Ishikawa (cell line): ENCODE measurements at regions not wholly inside any gene's neighbourhood (a gene's known extent, or its start where the extent isn't known, plus 50 kb on each side); places are given as distances from the start of the nearest gene placed in this dataset.

Experiments used
- CEBPB ChIP-seq: IDR thresholded peaks from 2 replicates; pipeline ENCODE4 v1.6.1; 2012
- CREB1 ChIP-seq: IDR thresholded peaks from 2 replicates; pipeline ENCODE4 v1.6.1; 2012; ENCODE audit warnings: low read depth
- EGR1 ChIP-seq: IDR thresholded peaks from 2 replicates; pipeline ENCODE4 v1.6.1; 2012
- EP300 ChIP-seq: IDR thresholded peaks from 2 replicates; pipeline ENCODE4 v1.6.1; 2012; ENCODE audit warnings: borderline replicate concordance
- FOXM1 ChIP-seq: IDR thresholded peaks from 2 replicates; pipeline ENCODE4 v1.6.1; 2012; ENCODE audit warnings: low read depth, borderline replicate concordance
- MAX ChIP-seq: IDR thresholded peaks from 2 replicates; pipeline ENCODE4 v1.6.1; 2012
- NFIC ChIP-seq: IDR thresholded peaks from 2 replicates; pipeline ENCODE4 v1.6.1; 2012
- RAD21 ChIP-seq: IDR thresholded peaks from 2 replicates; pipeline ENCODE4 v1.6.1; 2012; ENCODE audit warnings: low read depth
- TAF1 ChIP-seq: IDR thresholded peaks from 2 replicates; pipeline ENCODE4 v1.6.1; 2012; ENCODE audit warnings: low read depth, mild to moderate bottlenecking
- TCF12 ChIP-seq: IDR thresholded peaks from 2 replicates; pipeline ENCODE4 v1.6.1; 2012; ENCODE audit warnings: low read depth
- TEAD4 ChIP-seq: IDR thresholded peaks from 2 replicates; pipeline ENCODE4 v1.6.1; 2012
- YY1 ChIP-seq: IDR thresholded peaks from 2 replicates; pipeline ENCODE4 v1.6.1; 2012; ENCODE audit warnings: low read depth
- ZBTB7A ChIP-seq: IDR thresholded peaks from 2 replicates; pipeline ENCODE4 v1.6.1; 2012; ENCODE audit warnings: low read depth
- TF ChIP-seq, protein P1 (sequence below): IDR thresholded peaks from 2 replicates; pipeline ENCODE4 v1.6.1; 2012
- TF ChIP-seq, protein P2 (sequence below): IDR thresholded peaks from 2 replicates; pipeline ENCODE4 v1.6.1; 2012; ENCODE audit warnings: low read depth, mild to moderate bottlenecking

DNA sequence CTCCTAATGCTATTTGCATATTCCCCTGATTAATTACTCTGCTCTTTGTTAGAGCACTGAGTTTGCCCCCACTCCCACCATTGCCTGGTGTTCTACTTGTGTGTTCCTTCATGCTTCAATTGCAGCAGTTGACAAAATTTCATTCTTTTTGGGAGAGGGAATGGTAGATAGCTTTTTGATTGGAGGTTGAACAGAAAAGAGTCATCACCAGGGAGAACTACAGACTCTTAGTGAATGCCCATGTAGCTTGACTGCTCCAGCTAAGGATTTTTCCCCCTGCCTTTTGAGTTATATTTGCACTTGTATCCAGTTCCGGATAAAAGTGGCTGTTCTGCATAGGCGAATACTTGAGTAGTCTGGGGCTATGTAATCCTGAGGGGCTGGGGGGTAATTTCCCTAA lies 183.9 kb downstream of the ETNK1 start:
- no peak for TF ChIP-seq CEBPB
- TF ChIP-seq ZBTB7A = no peak
- no peak for TF ChIP-seq YY1
- no peak for TF ChIP-seq FOXM1
- TF ChIP-seq, protein P1, sequence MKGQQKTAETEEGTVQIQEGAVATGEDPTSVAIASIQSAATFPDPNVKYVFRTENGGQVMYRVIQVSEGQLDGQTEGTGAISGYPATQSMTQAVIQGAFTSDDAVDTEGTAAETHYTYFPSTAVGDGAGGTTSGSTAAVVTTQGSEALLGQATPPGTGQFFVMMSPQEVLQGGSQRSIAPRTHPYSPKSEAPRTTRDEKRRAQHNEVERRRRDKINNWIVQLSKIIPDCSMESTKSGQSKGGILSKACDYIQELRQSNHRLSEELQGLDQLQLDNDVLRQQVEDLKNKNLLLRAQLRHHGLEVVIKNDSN = no peak
- TF ChIP-seq NFIC = no peak
- no peak for TF ChIP-seq EGR1
- no peak for TF ChIP-seq TAF1
- no peak for TF ChIP-seq TEAD4
- no peak for TF ChIP-seq RAD21
- TF ChIP-seq, protein P2, sequence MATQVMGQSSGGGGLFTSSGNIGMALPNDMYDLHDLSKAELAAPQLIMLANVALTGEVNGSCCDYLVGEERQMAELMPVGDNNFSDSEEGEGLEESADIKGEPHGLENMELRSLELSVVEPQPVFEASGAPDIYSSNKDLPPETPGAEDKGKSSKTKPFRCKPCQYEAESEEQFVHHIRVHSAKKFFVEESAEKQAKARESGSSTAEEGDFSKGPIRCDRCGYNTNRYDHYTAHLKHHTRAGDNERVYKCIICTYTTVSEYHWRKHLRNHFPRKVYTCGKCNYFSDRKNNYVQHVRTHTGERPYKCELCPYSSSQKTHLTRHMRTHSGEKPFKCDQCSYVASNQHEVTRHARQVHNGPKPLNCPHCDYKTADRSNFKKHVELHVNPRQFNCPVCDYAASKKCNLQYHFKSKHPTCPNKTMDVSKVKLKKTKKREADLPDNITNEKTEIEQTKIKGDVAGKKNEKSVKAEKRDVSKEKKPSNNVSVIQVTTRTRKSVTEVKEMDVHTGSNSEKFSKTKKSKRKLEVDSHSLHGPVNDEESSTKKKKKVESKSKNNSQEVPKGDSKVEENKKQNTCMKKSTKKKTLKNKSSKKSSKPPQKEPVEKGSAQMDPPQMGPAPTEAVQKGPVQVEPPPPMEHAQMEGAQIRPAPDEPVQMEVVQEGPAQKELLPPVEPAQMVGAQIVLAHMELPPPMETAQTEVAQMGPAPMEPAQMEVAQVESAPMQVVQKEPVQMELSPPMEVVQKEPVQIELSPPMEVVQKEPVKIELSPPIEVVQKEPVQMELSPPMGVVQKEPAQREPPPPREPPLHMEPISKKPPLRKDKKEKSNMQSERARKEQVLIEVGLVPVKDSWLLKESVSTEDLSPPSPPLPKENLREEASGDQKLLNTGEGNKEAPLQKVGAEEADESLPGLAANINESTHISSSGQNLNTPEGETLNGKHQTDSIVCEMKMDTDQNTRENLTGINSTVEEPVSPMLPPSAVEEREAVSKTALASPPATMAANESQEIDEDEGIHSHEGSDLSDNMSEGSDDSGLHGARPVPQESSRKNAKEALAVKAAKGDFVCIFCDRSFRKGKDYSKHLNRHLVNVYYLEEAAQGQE = no peak
- no peak for TF ChIP-seq EP300
- no peak for TF ChIP-seq CREB1
- no peak for TF ChIP-seq TCF12
- no peak for TF ChIP-seq MAX

DNA sequence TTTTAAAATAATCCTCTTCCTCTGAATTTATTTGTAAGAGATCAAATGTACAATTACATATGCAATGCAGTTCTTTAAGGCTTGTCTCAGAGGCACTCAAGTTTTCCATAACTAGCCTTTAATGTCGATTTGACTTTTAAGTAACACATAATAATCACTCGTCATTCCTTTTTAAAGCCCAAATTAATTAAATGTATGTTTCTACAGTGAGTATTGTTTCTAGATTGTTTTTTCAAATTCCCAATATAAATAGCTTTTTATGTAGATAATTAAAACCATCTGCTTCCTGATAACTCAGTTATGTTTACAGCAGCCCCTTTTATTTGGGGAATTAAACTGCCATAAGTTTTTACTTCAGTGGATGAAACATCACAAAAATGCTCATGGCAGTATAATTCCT lies 185.1 kb downstream of the ETNK1 start:
- no peak for TF ChIP-seq MAX
- TF ChIP-seq YY1 = no peak
- no peak for TF ChIP-seq TAF1
- TF ChIP-seq FOXM1 = no peak
- TF ChIP-seq, protein P2 = no peak
- no peak for TF ChIP-seq TCF12
- no peak for TF ChIP-seq CEBPB
- no peak for TF ChIP-seq TEAD4
- TF ChIP-seq NFIC = no peak
- TF ChIP-seq EGR1 = no peak
- TF ChIP-seq EP300 = no peak
- TF ChIP-seq, protein P1 = no peak
- TF ChIP-seq CREB1 = no peak
- TF ChIP-seq RAD21 = no peak
- no peak for TF ChIP-seq ZBTB7A

DNA sequence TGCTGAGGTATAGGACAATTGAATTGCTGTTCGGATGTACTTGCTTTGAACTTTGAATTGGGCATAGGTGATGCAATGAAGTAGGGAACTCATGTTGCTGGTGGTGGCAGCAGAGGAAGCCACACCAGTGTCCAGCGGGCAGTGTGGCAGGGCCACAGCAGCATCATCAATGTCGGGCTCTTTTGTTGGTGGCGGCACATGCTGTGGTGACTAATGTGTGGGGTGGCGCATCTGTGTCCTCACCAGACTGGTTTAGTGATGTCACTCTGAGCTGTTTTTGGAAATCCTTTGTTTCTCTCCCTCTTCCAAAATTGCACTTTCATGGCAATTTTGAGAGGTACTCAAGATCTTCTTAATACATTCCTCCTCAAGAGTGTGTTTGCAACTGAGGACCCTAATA lies 187.6 kb downstream of the ETNK1 start:
- no peak for TF ChIP-seq NFIC
- TF ChIP-seq, protein P2 = no peak
- TF ChIP-seq MAX = no peak
- no peak for TF ChIP-seq RAD21
- no peak for TF ChIP-seq EP300
- no peak for TF ChIP-seq CREB1
- TF ChIP-seq YY1 = no peak
- TF ChIP-seq TAF1 = no peak
- TF ChIP-seq ZBTB7A = no peak
- TF ChIP-seq TCF12 = no peak
- TF ChIP-seq CEBPB = no peak
- no peak for TF ChIP-seq EGR1
- TF ChIP-seq, protein P1 = no peak

GRCh38 chr12:22821985-22822384 lies 197.0 kb downstream of the ETNK1 start:
- TF ChIP-seq CREB1 = no peak
- no peak for TF ChIP-seq TCF12
- no peak for TF ChIP-seq FOXM1
- no peak for TF ChIP-seq MAX
- no peak for TF ChIP-seq ZBTB7A
- TF ChIP-seq EGR1 = no peak
- TF ChIP-seq NFIC = no peak
- no peak for TF ChIP-seq YY1
- no peak for TF ChIP-seq RAD21
- TF ChIP-seq TEAD4 = no peak
- no peak for TF ChIP-seq EP300
- TF ChIP-seq CEBPB = no peak
- no peak for TF ChIP-seq TAF1
- TF ChIP-seq, protein P1 = no peak
- TF ChIP-seq, protein P2 = no peak
